NCI-H510A treated with DMSO at 0.1 percent for 48 hours (cell line): ENCODE measurements at regions not wholly inside any gene's neighbourhood (a gene's known extent, or its start where the extent isn't known, plus 50 kb on each side); places are given as distances from the start of the nearest gene placed in this dataset.
A peak's percentile ranks its signal among the peaks of the same experiment; 100 is the strongest.

Experiments used
- DNase-seq: peaks from one replicate; lab custom pipeline; 2025; lab: John Stamatoyannopoulos, UW

GRCh38 chr13:64441740-64442139 is 2788.4 kb downstream of the PCDH9 start:
- DNase-seq, result no peak

DNA sequence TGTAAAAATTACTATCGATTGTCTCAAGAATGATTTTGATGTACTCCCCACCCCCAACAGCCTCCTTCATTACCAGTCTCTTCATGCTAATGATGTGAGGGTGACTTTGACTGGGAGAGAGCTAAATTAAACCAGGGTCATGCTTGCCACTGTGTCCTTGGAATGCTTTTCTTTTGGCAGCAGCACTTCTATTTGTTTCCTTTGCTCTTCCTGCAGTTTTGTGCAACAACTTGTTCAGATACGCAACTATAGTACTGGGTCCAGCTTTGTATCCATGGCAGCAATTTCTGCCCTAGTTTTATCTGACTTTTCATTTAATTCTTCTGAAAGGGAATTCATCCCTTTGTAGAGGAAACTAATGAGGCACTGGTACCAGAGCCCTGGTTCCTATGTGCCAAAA is 2792.1 kb downstream of the PCDH9 start:
- DNase-seq, result no peak

DNA sequence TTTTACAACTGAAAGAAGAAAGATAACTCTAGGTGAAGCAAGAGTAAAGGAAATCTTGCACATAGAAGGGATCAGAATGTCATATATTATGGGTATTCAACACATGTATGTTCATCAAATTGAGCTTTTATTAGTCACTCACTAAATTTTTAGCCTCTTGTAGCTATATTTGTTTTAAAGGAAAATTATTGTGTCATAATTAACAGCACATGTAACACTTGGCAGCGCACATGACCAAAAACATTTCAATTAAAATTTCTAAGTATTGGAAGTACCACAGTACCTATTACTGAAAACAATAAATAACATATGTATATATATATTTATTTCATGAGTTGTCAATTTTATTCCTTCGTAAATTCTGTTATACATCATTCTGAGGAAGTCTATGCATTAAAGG is 2800.4 kb downstream of the PCDH9 start:
- no peak for DNase-seq

DNA sequence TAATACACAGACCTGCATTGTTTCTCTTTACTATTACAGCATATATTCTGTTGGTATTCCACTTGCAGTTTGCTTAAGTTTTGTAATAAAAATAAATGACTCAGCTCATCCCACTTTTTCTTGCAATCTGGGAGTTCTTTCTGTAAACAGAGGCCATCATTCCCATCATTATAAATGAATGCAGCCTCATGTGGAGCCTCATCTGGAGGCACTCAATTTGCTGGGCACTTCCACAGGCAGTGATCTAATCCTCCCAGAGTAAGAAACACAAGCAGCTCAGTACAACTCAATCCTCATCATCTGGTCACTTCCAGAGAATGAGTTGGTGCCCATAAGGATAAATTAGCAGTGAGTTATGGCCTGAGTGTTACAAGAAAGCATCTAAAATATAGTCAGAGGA is 2801.9 kb downstream of the PCDH9 start:
- DNase-seq, result no peak

DNA sequence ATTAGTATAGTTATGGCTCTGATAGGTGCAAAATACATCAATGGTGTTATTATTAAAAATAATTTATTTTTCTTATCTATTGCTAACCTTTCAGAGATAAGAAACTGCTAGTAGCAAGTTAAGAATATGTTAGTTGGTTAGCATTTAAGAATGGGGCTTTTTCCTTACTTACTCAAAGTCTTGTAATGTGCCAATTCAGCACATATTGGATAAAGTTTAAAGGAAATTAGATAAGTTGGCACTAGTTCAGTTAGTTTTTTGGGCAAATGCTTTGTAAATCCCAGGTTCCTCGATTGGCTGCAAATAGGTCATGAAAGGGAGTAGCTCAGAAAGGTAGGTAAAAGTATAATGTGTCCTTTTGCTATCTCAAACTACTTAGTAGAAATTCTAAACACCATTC is 2806.7 kb downstream of the PCDH9 start:
- DNase-seq, result no peak

DNA sequence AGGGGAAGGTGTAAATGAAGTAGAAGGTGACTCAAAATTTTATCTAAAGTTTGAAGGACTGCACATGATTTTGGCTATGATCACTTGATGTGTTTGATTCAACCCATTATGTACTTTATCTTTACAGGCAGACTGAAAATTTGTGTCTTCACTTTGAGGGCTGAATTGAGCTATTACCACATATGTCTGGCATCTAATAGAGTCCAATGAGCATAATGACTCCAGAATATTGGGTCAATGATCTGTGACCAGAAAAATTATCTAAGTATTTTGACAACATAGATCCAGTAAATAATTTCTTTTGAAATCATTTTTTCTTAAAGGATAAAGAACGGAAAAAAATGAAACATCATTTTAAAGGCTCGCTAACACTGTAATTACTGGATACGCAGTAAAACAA is 2810.0 kb downstream of the PCDH9 start:
- DNase-seq, result no peak

- DNase-seq, result no peak
Observed at GRCh38 chr13:64417581-64417980, 2812.6 kb downstream of the PCDH9 start.

- DNase-seq, result no peak
Observed at GRCh38 chr13:64414381-64414780, 2815.8 kb downstream of the PCDH9 start.

DNA sequence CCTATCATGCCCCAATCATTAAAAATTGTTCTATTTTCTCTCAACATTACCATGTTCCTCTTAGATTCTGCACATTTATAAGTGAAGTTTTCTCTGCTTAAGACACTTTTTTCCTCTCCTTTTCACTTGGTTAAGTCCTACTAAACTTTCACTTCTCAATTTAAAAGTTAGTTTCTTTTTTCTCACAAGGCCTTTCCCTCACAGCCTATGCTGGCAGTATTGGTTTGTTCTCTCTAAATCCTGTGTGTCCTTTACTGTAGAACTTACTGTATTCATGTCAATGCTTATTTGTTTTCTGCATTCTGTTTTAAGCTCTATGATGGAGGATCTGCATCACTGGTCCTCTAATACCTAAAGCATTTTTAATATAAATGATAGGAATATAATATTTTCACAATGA is 2816.6 kb downstream of the PCDH9 start:
- no peak for DNase-seq

GRCh38 chr13:64410276-64411053 is 2819.7 kb downstream of the PCDH9 start:
- DNase-seq, result no peak

DNA sequence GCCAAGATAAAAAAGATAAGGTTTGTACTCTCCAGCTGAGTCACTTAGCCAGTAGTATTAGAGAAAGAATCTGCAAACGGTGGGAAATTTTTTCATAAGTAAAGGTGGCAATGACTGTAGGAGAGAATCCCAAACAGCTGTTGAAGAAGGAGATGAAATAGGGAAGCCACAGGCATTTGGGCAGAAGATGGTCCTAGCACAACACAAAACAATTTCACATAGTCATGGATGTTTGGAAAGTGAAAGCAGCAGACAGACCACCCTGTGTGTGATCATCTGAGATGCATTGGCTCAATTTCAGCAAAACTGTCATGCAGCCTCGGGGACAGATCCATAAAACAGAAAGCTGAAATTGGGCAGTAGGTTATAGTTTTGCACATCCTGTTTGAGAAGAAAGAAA is 2832.4 kb downstream of the PCDH9 start:
- DNase-seq, result no peak

DNA sequence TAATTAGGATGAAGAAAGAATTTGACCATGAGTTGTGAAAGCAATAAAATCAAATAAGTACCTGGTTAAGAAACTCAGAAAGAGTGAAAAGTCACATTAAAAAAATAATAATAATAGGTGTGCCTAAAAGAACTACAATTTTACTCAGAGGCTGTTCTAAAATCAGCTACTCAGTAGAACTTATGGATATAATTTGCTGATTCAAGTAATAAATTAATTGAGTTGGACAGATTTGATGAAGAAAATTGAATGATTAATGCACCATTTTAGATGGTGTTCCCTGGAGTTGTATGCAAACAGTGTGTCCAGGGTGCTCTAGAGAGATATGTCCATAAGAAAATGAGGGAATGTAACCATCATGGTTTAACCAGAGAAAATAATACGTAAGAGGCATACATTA is 2852.5 kb downstream of the PCDH9 start:
- no peak for DNase-seq

DNA sequence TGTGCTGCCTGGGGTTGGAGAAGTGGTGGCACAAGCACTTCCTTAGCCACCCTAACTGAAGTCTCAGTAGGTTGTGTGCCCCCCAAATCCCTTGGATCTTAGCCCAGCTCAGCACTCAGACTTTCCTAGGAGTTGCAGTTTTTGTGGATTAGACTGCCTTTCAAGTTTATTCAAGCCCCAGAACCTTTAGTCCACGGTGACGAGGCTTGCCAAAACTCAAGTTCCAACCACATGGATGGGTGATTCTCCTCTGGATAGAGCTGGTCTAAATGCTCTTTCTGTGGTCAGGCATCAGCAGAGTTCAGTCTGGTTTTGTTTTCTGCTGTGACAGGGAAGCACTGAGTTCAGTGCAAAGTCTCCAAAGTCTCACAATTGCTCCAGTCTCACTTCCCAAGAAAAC is 2858.7 kb downstream of the PCDH9 start:
- DNase-seq, result no peak

DNA sequence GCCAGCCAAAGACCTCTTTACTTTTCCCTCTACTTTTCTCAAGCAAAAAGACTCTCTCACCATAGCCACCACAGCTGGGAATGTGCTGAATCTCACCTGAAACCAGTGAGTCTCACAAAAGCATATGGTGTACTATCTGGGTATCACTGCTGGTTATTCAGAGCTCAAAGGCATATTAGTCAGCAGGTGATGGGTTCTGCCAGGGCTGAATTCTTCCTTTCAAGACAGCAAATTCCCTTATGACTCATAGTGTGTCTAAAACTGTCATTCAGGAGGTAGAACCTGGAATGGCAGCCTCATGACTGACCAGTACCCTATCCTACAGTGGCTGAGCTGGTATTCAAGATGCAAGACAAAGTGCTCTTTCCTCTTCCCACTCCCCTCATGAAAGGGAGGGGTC is 2859.1 kb downstream of the PCDH9 start:
- DNase-seq, result no peak

GRCh38 chr13:64369121-64369520 is 2861.0 kb downstream of the PCDH9 start:
- no peak for DNase-seq

- no peak for DNase-seq
Observed at GRCh38 chr13:64362564-64362963, 2867.6 kb downstream of the PCDH9 start.

- DNase-seq, result no peak
Observed at GRCh38 chr13:64347664-64348063, 2882.5 kb downstream of the PCDH9 start.

GRCh38 chr13:64339373-64340063 is 2890.6 kb downstream of the PCDH9 start:
- no peak for DNase-seq

DNA sequence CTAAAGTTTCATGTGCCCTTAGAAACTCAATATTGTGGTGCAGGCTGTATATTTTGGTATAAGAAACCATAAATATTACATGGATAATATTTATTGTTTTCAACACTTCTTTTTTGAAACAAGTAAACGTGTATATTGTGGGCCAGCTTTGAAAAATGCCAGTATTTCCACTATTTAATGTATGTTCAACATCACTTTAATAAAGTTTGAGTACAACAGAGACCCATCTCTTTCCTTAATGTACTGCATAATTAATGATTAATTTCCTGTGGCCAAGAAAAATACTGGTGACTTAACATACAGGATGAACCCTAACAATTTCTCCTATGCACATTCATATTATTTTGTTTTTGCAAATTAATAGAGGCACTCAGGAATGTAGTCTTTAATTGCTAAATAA is 2891.5 kb downstream of the PCDH9 start:
- no peak for DNase-seq

DNA sequence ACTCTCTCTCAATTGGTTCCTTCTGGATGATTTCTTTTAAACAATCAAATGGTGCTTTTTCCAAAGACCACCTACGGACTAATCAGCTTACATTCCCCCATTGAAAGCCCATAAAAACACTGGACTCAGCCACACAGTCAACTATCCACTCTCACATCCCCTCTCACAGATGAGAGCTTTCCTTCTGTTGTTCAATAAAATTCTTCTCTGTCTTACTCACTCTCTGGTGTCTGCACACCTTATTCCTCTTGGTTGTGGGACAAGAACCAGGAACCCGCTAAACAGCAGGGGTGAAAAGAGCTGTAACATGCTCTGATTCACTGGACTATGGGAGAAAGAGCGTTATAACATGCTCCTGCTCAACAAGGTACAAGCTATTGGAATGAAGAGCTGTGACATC is 2896.2 kb downstream of the PCDH9 start:
- DNase-seq, result no peak

DNA sequence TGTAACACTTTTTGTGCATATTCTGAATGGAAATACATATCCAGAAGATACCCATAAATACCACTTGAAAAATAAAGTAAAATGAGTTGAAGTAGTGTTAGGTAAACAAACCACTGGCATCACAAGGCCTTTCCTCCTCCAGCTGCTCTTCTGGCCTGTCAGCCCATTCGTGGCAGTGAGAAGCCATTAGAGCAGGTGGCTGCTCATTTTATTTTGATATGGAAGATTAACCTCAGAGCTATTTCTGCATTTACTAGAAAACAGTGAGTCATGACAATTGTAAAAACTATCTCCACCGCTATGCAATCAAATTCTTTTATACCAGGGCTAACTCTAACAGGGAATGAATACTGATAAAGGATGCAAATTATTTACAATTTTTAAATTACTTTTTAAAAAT is 2898.1 kb downstream of the PCDH9 start:
- peak; percentile 8 for DNase-seq

GRCh38 chr13:64327505-64328194 is 2902.5 kb downstream of the PCDH9 start:
- no peak for DNase-seq

- no peak for DNase-seq
Observed at GRCh38 chr13:64314331-64314730, 2898.7 kb upstream of the PCDH20 start.
